ENCODE measurements at regions not wholly inside any gene's neighbourhood (a gene's known extent, or its start where the extent isn't known, plus 50 kb on each side); places are given as distances from the start of the nearest gene placed in this dataset.

DNA sequence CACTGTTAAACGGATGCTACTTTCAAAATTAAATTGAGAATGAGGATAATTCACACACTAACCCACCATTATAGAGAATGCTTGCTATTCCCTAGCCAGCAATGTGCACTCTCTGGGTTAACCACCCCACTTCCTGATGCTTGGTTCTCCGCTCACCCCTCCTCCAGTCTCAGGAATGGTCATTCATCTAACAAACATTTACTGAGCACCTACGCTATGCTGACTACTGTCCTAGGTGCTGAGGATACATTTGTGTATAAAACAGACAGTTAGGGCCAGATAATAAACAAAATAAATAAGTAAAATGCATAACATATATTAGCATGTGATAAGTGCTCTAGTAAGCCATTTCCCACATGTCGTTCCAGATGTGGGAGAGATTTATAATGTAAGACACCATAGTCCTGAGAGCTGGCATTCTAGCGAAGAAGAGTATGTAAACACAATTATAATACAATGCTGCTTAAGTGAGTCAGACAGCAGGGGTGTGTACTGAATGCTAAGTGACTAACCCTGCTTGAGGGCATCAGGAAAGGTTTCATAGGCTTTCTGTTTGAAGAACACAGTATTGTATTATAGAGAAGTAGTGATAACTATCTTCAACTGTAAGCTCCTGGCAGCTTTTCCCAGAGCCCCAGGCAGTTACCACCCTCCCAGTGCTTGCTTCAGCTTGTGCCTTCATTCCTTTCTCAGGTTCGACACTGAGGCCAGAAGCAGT, 126.7 kb upstream of the CACHD1 start:
- TF ChIP-seq, protein P1, sequence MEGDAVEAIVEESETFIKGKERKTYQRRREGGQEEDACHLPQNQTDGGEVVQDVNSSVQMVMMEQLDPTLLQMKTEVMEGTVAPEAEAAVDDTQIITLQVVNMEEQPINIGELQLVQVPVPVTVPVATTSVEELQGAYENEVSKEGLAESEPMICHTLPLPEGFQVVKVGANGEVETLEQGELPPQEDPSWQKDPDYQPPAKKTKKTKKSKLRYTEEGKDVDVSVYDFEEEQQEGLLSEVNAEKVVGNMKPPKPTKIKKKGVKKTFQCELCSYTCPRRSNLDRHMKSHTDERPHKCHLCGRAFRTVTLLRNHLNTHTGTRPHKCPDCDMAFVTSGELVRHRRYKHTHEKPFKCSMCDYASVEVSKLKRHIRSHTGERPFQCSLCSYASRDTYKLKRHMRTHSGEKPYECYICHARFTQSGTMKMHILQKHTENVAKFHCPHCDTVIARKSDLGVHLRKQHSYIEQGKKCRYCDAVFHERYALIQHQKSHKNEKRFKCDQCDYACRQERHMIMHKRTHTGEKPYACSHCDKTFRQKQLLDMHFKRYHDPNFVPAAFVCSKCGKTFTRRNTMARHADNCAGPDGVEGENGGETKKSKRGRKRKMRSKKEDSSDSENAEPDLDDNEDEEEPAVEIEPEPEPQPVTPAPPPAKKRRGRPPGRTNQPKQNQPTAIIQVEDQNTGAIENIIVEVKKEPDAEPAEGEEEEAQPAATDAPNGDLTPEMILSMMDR (IDR thresholded peaks at IDR 0.05), result no peak
- TF ChIP-seq EZH2 (IDR thresholded peaks at IDR 0.05; ENCODE audit: borderline replicate concordance, insufficient read depth, low read depth, low read length, poor library complexity, severe bottlenecking), result no peak
- Mint-ChIP-seq H3K4me3 (no peak overlapping the region), H3K27ac (no peak overlapping the region), H3K9me3 (ENCODE audit: insufficient read depth) (no peaks in the 10 kb centered on the region), H3K4me1 (no peaks in the 10 kb centered on the region), H3K27me3 (peaks cover 18% of the 10 kb centered on the region)
- H3K9me3 ChIP-seq (ENCODE audit: control extremely low read depth in 1 of 3, control insufficient read depth in 2 of 3, insufficient read depth in 1 of 3, low read length in 2 of 3), result peaks cover 0 to 2% (median 0%) of the 10 kb centered on the region in 3 donors
- H4K20me1 ChIP-seq (ENCODE audit: control insufficient read depth, insufficient read depth, low read length, poor library complexity, severe bottlenecking), result no peaks in the 10 kb centered on the region
- H3K9ac ChIP-seq (ENCODE audit: low read length), result no peak overlapping the region
- DNase-seq (no peak), ATAC-seq (ENCODE audit: low read depth) (no peak)
- 100% methylated on average over 1 of the region's 6 CpGs for WGBS (ENCODE audit: insufficient coverage)
- no peaks in the 10 kb centered on the region for H3K4me1 ChIP-seq (ENCODE audit: control insufficient read depth in 2 of 2, insufficient read depth in 2 of 2, low read length in 2 of 2)
- H3K36me3 ChIP-seq (replicated peaks in 1 of 2; ENCODE audit: control extremely low read depth in 1 of 2, control insufficient read depth in 1 of 2, extremely low read depth in 1 of 2, insufficient read depth in 2 of 2, low read length in 1 of 2), result no peaks in the 10 kb centered on the region
- intact Hi-C loops (cut with micrococcal nuclease), result no loop called here
- no peak overlapping the region for H3K4me2 ChIP-seq (replicated peaks; ENCODE audit: low read depth, low read length, poor library complexity, severe bottlenecking)
- CTCF ChIA-PET, result no interaction called here
- H3K4me3 ChIP-seq (ENCODE audit: control extremely low read depth in 1 of 5, extremely low read depth in 1 of 5, insufficient read depth in 1 of 5, low read depth in 2 of 5, low read length in 4 of 5), result no peak overlapping the region
- H2AFZ ChIP-seq (ENCODE audit: insufficient read depth, low read depth, low read length, poor library complexity, severe bottlenecking), result no peak overlapping the region
- H3K79me2 ChIP-seq (ENCODE audit: control insufficient read depth, insufficient read depth, low read length), result no peaks in the 10 kb centered on the region
- POLR2A ChIA-PET, result no interaction called here
- H3K27ac ChIP-seq (ENCODE audit: low read length in 2 of 2), result no peak overlapping the region
- H3K27me3 ChIP-seq (replicated peaks in 1 of 4; ENCODE audit: control extremely low read depth in 1 of 4, control insufficient read depth in 3 of 4, insufficient read depth in 4 of 4, low read length in 3 of 4), result peaks cover 0 to 2% (median 0%) of the 10 kb centered on the region in 4 experiments

DNA sequence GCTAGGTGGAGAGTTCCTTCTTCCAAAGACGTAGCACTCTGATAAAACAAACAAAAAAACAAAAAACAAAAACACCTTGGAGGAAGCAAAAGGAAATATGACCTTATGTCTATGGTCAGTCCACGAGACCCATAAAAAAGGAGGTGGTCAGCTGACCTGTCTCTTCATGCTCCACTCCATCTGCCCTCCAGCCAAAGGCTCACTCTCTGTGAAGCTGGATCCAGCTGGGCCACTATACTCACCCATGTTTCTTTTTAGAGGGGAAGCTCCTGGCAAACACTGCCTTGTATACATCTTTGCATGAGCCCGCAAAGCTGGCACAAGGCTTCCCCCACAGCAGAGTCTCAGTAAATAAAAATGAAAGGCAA, 126.1 kb upstream of the CACHD1 start:
- ChIA-PET POLR2A (no interaction called here), CTCF (no interaction called here)
- H3K4me2 ChIP-seq (replicated peaks; ENCODE audit: low read depth, low read length, poor library complexity, severe bottlenecking), result no peak overlapping the region
- no peak for TF ChIP-seq EZH2 (IDR thresholded peaks at IDR 0.05; ENCODE audit: borderline replicate concordance, insufficient read depth, low read depth, low read length, poor library complexity, severe bottlenecking)
- TF ChIP-seq, protein P1 (IDR thresholded peaks at IDR 0.05), result no peak
- H3K9ac ChIP-seq (ENCODE audit: low read length), result no peak overlapping the region
- peaks cover 18% of the 10 kb centered on the region for H3K27me3 Mint-ChIP-seq
- DNase-seq (no peak), ATAC-seq (ENCODE audit: low read depth) (no peak)
- H3K27ac ChIP-seq (ENCODE audit: low read length in 2 of 2), result no peak overlapping the region
- peaks cover 0 to 2% (median 0%) of the 10 kb centered on the region in 4 experiments for H3K27me3 ChIP-seq (replicated peaks in 1 of 4; ENCODE audit: control extremely low read depth in 1 of 4, control insufficient read depth in 3 of 4, insufficient read depth in 4 of 4, low read length in 3 of 4)
- peaks cover 0 to 2% (median 0%) of the 10 kb centered on the region in 3 donors for H3K9me3 ChIP-seq (ENCODE audit: control extremely low read depth in 1 of 3, control insufficient read depth in 2 of 3, insufficient read depth in 1 of 3, low read length in 2 of 3)
- H4K20me1 ChIP-seq (ENCODE audit: control insufficient read depth, insufficient read depth, low read length, poor library complexity, severe bottlenecking), result no peaks in the 10 kb centered on the region
- H2AFZ ChIP-seq (ENCODE audit: insufficient read depth, low read depth, low read length, poor library complexity, severe bottlenecking), result no peak overlapping the region
- 78% methylated on average over 1 of the region's 3 CpGs for WGBS (ENCODE audit: insufficient coverage)
- no peak overlapping the region for H3K4me3 ChIP-seq (ENCODE audit: control extremely low read depth in 1 of 5, extremely low read depth in 1 of 5, insufficient read depth in 1 of 5, low read depth in 2 of 5, low read length in 4 of 5)
- H3K36me3 ChIP-seq (replicated peaks in 1 of 2; ENCODE audit: control extremely low read depth in 1 of 2, control insufficient read depth in 1 of 2, extremely low read depth in 1 of 2, insufficient read depth in 2 of 2, low read length in 1 of 2), result no peaks in the 10 kb centered on the region
- intact Hi-C loops (cut with micrococcal nuclease), result no loop called here
- no peaks in the 10 kb centered on the region for H3K4me1 ChIP-seq (ENCODE audit: control insufficient read depth in 2 of 2, insufficient read depth in 2 of 2, low read length in 2 of 2)
- H3K4me1 Mint-ChIP-seq, result no peaks in the 10 kb centered on the region
- H3K27ac Mint-ChIP-seq, result no peak overlapping the region
- H3K9me3 Mint-ChIP-seq (ENCODE audit: insufficient read depth), result no peaks in the 10 kb centered on the region
- H3K4me3 Mint-ChIP-seq, result no peak overlapping the region
- no peaks in the 10 kb centered on the region for H3K79me2 ChIP-seq (ENCODE audit: control insufficient read depth, insufficient read depth, low read length)
